CD4-positive, alpha-beta T cell treated with Interleukin-17A for 1 hour (primary cell): ENCODE measurements at regions not wholly inside any gene's neighbourhood (a gene's known extent, or its start where the extent isn't known, plus 50 kb on each side); places are given as distances from the start of the nearest gene placed in this dataset.
"Not testable (repeated sequence)": the region's sequence is repeated elsewhere in the genome, so short reads cannot be mapped to it uniquely, and the experiment has no call there.

Experiments used
- DNase-seq: peaks from one replicate; pipeline ENCODE4 v3.0.0-alpha.2; 2020

DNA sequence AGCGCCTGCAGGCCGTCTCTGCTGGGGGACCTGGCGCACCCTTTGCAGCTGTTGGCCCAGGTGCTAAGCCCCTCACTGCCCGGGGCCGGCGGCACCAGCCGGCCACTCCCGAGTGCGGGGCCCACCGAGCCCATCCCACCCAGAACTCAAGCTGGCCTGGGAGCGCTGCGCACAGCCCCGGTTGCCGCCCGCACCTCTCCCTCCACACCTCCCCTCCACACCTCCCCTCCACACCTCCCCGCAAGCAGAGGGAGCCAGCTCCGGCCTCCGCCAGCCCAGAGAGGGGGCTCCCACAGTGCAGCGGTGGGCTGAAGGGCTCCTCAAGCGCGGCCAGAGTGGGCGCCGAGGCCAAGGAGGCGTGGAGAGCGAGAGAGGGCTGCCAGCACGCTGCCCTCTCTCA is 177.8 kb upstream of the KAZN start:
- no peak for DNase-seq

DNA sequence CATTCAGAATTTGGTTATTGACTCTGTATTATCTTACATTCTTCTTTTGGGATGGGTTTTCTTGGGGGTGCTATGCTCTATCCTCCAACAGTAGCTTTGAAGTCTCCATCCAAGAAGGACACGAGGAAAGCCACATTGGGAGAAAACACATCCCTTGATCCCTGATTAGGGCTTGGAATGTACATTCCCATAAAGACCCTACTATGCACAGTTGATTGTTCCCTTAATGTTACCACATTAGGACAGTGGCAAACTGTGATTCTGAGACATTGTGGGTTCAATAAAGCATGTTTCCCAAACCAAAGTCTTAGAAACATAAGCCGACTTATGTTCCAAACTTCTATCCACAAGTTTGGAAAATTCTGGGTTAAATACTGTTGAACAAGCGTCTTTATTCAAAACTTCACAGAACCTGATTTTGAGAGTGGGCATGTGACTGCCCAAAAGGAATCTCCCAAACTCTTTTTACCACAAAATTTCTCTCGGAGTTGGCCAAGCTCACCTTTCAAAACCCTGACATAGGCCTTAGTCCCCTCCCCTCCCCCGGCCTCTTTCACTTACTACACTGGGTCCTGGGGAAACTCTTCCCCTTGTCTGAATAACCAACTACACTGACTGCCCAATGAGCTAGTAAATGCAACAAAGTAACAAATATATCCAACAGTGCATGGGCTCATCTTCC is 177.0 kb upstream of the KAZN start:
- no peak for DNase-seq

GRCh38 chr1:14421977-14422609 is 176.4 kb upstream of the KAZN start:
- no peak for DNase-seq

GRCh38 chr1:14424325-14425002 is 174.0 kb upstream of the KAZN start:
- DNase-seq, result no peak

- no peak for DNase-seq
Measured at GRCh38 chr1:14426854-14427253, 171.6 kb upstream of the KAZN start.

GRCh38 chr1:14429577-14429976 is 168.9 kb upstream of the KAZN start:
- no peak for DNase-seq

- DNase-seq, result not testable (repeated sequence)
Measured at GRCh38 chr1:14432728-14433127, 165.8 kb upstream of the KAZN start.

- DNase-seq, result no peak
Measured at GRCh38 chr1:14435368-14436023, 163.0 kb upstream of the KAZN start.

GRCh38 chr1:14437417-14437918 is 161.0 kb upstream of the KAZN start:
- DNase-seq, result no peak

DNA sequence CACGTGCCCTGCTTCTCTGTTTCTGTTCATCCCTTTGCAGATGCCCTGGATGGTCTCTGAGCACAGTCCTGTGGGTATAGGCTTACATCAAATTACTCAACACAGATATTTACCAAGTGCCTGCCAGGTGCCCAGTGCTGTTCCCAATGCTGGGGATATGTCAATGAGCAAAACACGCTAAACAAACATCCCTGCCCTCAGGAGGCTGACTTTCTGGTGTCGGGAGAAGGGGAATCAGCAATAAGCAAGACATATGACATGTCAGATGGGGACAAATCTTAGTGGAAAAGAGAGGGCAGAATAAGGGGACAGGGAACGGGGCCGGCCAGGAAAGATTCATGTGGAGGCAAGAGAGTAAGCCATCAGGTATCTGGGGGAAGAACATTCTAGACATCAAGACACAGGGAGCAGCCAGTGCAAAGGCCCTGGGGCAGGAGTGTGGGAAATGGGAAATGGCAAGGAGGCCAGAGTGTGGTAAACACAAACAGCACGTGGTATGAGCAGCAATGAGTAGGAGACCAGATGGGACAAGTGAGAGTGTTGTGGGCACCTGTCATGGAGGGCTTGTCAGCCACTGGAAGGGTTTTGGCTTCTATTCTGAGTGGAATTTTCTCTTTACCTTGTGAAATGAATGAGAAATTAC is 160.2 kb upstream of the KAZN start:
- no peak for DNase-seq

GRCh38 chr1:14439015-14439414 is 159.5 kb upstream of the KAZN start:
- no peak for DNase-seq

DNA sequence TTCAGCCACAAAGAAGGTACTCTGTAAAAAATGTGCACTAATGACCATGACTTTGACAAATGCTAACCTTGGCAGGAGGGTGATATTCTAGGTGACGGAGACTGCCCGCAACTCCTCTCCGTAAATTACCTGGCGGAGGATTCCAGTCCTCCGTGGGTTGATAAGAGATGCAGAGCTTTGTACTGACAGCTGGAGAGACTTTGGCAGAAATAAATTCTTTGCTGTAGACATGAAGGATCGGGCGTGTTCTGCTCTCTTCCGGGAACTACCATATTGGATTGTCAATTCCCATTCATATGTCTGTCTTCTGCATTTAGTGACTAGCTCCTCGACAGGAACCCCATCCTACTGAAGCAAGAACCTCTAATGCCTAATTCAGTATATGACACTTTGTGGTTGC is 158.3 kb upstream of the KAZN start:
- DNase-seq, result no peak

DNA sequence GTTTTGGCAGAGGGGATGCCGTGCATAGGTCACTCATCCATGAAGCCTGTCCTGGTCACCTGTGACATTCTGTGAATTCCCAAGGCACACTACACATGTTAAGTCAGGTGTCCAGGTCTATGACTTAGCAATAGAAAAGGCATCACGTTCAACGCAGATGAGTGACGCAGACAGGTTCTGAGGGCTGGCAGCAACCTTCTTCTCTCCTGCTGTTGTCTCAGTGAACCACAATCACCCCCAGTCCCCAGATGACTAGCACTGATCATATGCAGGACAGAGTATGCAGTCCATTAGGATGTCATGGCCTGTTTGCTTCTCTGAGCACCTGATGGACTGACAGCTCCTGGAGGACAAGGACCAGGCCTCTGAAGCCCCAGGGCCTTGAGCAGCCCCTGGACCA is 157.8 kb upstream of the KAZN start:
- no peak for DNase-seq

GRCh38 chr1:14441302-14441741 is 157.2 kb upstream of the KAZN start:
- DNase-seq, result no peak

GRCh38 chr1:14442669-14443068 is 155.8 kb upstream of the KAZN start:
- no peak for DNase-seq

DNA sequence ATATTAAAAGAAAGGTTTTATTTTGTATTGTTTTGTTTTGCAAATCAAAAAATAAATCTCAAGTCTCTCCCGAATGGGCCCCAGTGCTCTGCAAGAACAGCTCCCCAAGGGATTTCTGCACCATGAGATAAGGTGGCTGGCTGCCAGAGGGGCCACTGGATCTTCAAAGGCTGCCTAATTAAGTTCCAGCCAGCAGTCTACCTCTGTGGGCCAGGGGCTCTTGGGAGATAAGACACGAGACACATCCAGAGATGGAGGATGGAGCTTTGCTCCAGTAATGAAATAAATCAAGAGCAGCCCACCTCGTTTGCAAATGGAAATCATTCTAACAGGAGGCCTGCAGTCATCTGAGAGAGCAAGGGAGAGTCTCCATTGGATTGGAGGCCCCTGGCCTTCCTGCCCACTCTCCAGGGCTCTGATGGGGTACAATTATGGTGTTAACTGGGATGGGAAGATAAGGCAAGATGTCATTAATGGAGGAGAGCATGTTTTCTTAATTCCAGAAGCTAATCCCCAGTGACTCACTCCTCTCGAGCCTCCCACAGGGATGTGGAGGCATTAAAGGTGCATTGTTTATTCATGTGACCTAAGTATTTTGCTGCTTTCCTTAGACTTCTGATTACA is 155.2 kb upstream of the KAZN start:
- DNase-seq, result no peak

- DNase-seq, result no peak
Measured at GRCh38 chr1:14451217-14451616, 147.3 kb upstream of the KAZN start.

DNA sequence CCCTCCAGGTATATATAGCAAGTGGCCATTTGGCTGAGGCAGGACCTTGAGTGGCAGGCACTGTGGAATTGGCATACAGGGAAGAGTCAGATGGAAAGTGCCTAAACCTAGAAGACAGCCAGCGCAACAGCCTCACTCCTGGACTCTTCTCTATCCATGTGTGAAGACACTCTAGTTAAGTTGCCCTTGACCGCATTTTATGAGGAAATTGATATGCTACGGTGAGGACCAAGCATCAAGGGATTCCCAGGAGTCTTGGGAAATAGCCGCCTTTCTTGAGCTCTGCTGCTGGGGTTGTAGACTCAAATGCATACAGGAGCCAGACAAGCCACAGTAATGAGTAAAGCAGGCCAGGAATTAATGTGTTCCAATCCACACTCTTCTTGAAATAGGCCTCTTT is 145.9 kb upstream of the KAZN start:
- DNase-seq, result no peak

DNA sequence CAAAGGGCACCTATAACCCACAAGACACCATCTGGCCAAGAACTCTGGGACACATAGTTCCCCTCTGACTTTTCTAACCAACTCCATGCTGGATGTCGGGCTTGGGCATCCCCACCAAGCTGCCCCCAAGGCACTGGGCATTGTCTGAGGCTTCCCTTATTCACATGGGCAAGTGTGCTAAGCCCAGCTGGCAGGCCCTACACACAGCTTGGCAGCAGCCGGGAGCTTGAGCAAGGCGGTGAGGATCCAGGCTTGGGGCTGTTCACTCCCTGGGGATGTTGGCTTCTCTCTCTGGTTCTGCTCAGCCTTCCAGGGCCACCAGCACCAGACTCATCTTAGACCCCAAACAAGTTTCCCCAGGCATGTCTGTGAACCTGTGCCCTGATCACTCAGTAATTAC is 138.3 kb upstream of the KAZN start:
- no peak for DNase-seq

DNA sequence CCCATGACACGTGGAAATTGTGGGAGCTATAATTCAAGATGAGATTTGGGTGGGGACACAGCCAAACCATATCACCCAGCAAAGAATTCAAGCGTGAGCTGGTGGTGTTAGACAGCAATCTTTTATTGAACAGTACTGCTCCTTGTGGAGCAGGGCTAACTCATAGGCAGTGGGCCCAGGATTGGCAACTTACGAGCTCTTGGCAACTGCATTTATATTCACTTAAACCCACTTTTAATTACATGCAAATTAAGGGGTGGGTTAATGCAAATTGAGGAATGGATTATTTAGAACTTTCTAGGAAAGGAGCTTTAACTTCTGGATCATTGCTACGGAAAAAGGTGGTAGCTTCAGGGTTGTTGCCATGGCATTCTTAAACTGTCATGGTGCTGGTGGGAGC is 135.6 kb upstream of the KAZN start:
- DNase-seq, result no peak

DNA sequence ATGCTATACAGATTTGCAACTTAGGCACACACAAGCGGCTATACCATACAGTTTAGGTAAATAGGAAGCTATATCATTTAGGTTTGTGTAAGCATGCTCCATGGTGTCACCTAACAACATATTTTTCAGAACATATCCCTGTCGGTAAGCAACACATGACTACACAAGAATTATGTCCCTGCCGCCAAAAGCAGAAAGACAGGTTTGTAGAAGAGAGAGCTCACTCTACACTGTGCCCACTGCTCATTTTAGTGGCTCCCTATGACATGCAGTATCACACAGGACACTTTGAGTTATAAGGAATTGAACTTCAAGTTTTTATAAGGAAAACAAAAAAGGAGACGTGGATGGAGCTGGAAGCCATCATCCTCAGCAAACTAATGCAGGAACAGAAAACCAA is 132.5 kb upstream of the KAZN start:
- no peak for DNase-seq

- no peak for DNase-seq
Measured at GRCh38 chr1:14467112-14467511, 131.4 kb upstream of the KAZN start.

DNA sequence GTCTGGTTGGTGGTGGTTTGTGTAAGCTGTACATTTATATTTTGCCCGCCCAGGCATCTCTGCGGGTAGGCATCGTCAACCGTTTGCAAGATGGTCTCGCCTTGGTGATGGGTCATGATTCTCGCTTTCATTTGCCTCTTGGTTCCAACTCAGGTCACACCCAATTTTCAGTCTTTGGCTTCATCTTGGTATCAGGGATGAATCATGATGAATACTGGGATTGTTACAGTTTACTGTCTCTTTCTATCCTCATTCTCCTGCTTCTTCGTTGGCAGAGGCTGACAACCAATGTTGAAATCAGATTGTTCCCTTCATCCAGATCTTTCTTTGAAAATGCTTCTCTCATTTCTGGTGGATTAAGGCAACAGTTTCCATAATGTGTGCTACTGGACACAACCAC is 129.7 kb upstream of the KAZN start:
- DNase-seq, result no peak
